Stimulated activated CD4-positive, alpha-beta T cell treated with anti-CD3 and anti-CD28 coated beads, Interleukin-4, amount 100 ng/mL, for 48 hours (primary cell): ENCODE measurements at regions not wholly inside any gene's neighbourhood (a gene's known extent, or its start where the extent isn't known, plus 50 kb on each side); places are given as distances from the start of the nearest gene placed in this dataset.
"Not testable (repeated sequence)": the region's sequence is repeated elsewhere in the genome, so short reads cannot be mapped to it uniquely, and the experiment has no call there.

Source experiments
- DNase-seq, 2 donors: peaks; one replicate each; pipeline ENCODE4 v3.0.0-alpha.2; 2020; ENCODE audit warnings: low read depth in 2 of 2

- DNase-seq: peak in 1 of 2 donors; percentile 16
Measured at GRCh38 chr1:244322791-244323521, 128.8 kb downstream of the ADSS2 start.

- no peak for DNase-seq
Measured at GRCh38 chr1:244324176-244324883, 127.4 kb downstream of the ADSS2 start.

GRCh38 chr1:244325056-244325758 lies 126.5 kb downstream of the ADSS2 start:
- no peak for DNase-seq

GRCh38 chr1:244326757-244327156 lies 125.0 kb downstream of the ADSS2 start:
- DNase-seq: no peak

GRCh38 chr1:244327533-244327932 lies 124.2 kb downstream of the ADSS2 start:
- no peak for DNase-seq

GRCh38 chr1:244328476-244328875 lies 123.2 kb downstream of the ADSS2 start:
- DNase-seq: no peak

- DNase-seq: no peak
Measured at GRCh38 chr1:244329591-244330317, 122.0 kb downstream of the ADSS2 start.

GRCh38 chr1:244330318-244330625 lies 121.4 kb downstream of the ADSS2 start:
- no peak for DNase-seq

- not testable (repeated sequence) for DNase-seq
Measured at GRCh38 chr1:244332761-244333160, 118.9 kb downstream of the ADSS2 start.

- not testable (repeated sequence) for DNase-seq
Measured at GRCh38 chr1:244334315-244334714, 117.4 kb downstream of the ADSS2 start.

- not testable (repeated sequence) for DNase-seq
Measured at GRCh38 chr1:244334842-244335241, 116.9 kb downstream of the ADSS2 start.

- DNase-seq: no peak
Measured at GRCh38 chr1:244335456-244335855, 116.3 kb downstream of the ADSS2 start.

GRCh38 chr1:244336232-244336899 lies 115.3 kb downstream of the ADSS2 start:
- no peak for DNase-seq

GRCh38 chr1:244337839-244338238 lies 113.9 kb downstream of the ADSS2 start:
- DNase-seq: no peak

- no peak for DNase-seq
Measured at GRCh38 chr1:244339073-244339692, 112.5 kb downstream of the ADSS2 start.

- DNase-seq: no peak
Measured at GRCh38 chr1:244339776-244340175, 111.9 kb downstream of the ADSS2 start.

- no peak for DNase-seq
Measured at GRCh38 chr1:244340396-244340795, 111.3 kb downstream of the ADSS2 start.

GRCh38 chr1:244341455-244342450 lies 110.0 kb downstream of the ADSS2 start:
- no peak for DNase-seq

- no peak for DNase-seq
Measured at GRCh38 chr1:244344001-244344400, 107.7 kb downstream of the ADSS2 start.
